Mesodermal cell (in vitro differentiated cells): ENCODE measurements at regions not wholly inside any gene's neighbourhood (a gene's known extent, or its start where the extent isn't known, plus 50 kb on each side); places are given as distances from the start of the nearest gene placed in this dataset.

Source experiments
- H3K27ac ChIP-seq: 2 replicates; pipeline ENCODE4 v1.7.0; 2013; ENCODE audit warnings: mild to moderate bottlenecking, low read depth, low read length, moderate library complexity; ENCODE audit not compliant: severe bottlenecking
- H3K36me3 ChIP-seq: 2 replicates; pipeline ENCODE4 v1.7.1; 2013; ENCODE audit warnings: mild to moderate bottlenecking, low read length, moderate library complexity; ENCODE audit not compliant: control insufficient read depth, insufficient read depth
- H3K4me1 ChIP-seq: one replicate; pipeline ENCODE4 v1.7.1; 2013; ENCODE audit warnings: mild to moderate bottlenecking, low read length; ENCODE audit not compliant: insufficient read depth, control insufficient read depth, poor library complexity, severe bottlenecking
- H3K4me3 ChIP-seq: 2 replicates; pipeline ENCODE4 v1.7.0; 2013; ENCODE audit warnings: low read length, control low read depth, mild to moderate bottlenecking; ENCODE audit not compliant: insufficient read depth, poor library complexity, severe bottlenecking; ENCODE audit errors: extremely low read depth
- H3K9me3 ChIP-seq: 2 replicates; pipeline ENCODE4 v1.7.1; 2013; ENCODE audit warnings: mild to moderate bottlenecking, low read length, moderate library complexity; ENCODE audit not compliant: control insufficient read depth
- WGBS, 2 experiments: methylation state at CpG; one replicate each; pipeline ENCODE4 v1.1.5; 2013; ENCODE audit warnings: missing lambda C conversion rate in 2 of 2; ENCODE audit not compliant: insufficient coverage in 2 of 2; 5-methylcytosine and 5-hydroxymethylcytosine counted together

DNA sequence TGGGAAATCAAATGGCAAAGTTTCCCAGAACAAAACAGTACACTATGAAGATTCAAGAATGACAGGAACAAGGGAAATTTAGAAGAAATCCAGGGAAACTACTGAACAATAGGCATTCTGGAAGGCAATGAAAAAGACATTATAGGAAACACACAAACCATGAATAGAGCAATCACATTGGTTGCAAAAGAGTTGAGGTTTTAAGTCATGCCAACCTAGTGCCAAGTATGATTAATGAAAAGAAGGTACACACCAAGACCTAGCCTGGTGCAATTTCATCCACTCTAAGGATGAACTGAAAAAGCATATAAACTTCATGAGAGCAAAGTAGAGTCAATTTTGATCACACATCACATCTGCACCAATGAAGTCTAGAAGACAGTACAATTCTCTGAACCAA lies 326.9 kb downstream of the PDHA2 start:
- Histone ChIP-seq H3K4me1 (no peaks in the 10 kb centered on the region), H3K36me3 (no peaks in the 10 kb centered on the region), H3K27ac (no peak overlapping the region)

DNA sequence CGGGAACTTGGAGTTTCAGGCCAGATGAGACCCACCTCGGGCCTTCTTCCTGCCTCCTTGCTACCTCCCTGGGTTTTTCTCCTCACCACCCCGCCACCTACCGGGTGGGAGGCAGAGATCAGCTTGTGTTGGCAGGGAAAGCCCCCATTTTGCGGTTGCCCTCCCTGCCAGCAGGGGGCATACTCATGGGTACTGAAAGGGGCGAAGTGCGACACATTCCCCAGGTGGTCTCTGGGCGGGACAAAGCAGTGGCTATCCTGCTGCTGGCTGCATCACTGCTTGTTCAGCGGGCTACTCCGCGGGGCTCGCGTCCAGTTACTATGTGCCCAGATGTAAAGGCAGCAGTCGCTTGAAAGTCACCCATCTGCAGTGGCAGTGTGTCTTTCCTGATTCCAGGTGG lies 330.3 kb downstream of the PDHA2 start:
- 95 to 96% methylated on average over 12 to 14 of the region's 14 CpGs for WGBS, 2 experiments
- H3K4me1 ChIP-seq, result no peaks in the 10 kb centered on the region

More for the DNA sequence above, 326.9 kb downstream of the PDHA2 start:
- Histone ChIP-seq H3K4me3 (no peak overlapping the region), H3K9me3 (no peaks in the 10 kb centered on the region)

DNA sequence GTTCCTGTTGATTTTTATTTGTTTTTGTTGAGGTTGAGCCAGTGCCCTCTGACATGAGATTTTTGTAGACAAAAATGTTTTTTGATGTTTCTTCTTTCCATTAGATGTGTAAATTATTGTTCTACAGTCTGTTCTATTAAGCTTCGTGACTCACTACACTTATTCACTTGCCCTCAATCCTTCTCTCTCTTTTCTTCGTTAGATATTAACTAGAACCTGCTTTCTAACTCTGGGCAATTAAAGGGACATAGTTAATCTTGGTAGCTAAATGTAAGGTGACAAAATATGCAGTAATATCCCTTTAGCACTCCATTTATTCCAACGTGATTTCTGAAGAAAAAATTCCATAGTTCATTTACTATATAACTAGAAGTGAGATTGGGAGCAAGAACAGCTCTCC lies 333.9 kb downstream of the PDHA2 start:
- no CpG with 5 or more reads among the region's 3 CpGs for WGBS, 2 experiments
- H3K36me3 ChIP-seq, result no peaks in the 10 kb centered on the region
- H3K4me1 ChIP-seq, result no peaks in the 10 kb centered on the region
- no peaks in the 10 kb centered on the region for H3K9me3 ChIP-seq
- H3K4me3 ChIP-seq, result no peak overlapping the region
- no peak overlapping the region for H3K27ac ChIP-seq

More for the DNA sequence above, 330.3 kb downstream of the PDHA2 start:
- no peak overlapping the region for H3K4me3 ChIP-seq
- H3K36me3 ChIP-seq, result no peaks in the 10 kb centered on the region
- no peaks in the 10 kb centered on the region for H3K9me3 ChIP-seq
- no peak overlapping the region for H3K27ac ChIP-seq

DNA sequence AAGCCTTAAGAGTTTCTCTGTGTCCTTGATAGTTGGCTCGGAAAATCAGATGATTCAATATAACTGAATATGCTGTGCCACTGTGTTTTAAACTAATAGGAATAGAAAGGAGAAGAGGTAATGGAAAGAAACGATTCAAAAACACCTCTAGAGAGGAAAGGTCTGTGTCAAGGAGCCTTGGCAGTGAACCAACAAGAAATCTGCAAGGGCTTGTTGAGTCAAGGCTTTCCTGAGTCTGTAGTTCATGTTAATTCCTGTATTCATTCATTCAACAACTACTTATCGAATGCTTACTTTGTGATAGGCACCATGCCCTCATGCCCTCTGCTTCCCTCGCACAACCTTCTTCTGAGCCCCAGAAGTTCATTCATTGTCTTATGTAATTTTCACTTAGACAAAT lies 336.0 kb downstream of the PDHA2 start:
- Histone ChIP-seq H3K27ac (no peak overlapping the region), H3K36me3 (no peaks in the 10 kb centered on the region), H3K9me3 (no peaks in the 10 kb centered on the region), H3K4me3 (no peak overlapping the region), H3K4me1 (no peaks in the 10 kb centered on the region)
- WGBS, 2 experiments, result 85 to 96% methylated on average over 3 of the region's 4 CpGs

DNA sequence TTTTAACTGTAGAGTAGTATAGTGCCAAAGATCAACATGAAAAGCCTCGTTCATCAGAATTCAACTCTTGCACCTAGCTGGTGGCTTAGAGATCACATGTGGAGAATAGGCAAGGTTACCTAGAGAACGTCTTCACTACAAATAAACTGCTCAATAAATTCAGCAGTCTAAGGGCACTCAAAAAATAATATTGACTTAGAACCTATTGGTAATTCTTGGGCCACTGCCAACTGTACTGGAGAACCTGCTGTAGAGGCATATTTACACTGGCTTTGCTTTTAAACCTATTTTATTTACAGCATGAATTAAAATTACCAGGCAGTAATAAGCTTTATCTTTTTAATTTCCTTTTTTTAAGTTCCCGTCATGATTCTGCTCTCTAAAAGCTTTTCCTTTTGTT lies 343.7 kb downstream of the PDHA2 start:
- 100% methylated on average over 1 of the region's 3 CpGs; no CpG with 5 or more reads in 1 of the 2 experiments for WGBS, 2 experiments
- Histone ChIP-seq H3K4me1 (no peaks in the 10 kb centered on the region), H3K36me3 (no peaks in the 10 kb centered on the region), H3K27ac (no peak overlapping the region), H3K4me3 (no peak overlapping the region), H3K9me3 (no peaks in the 10 kb centered on the region)

DNA sequence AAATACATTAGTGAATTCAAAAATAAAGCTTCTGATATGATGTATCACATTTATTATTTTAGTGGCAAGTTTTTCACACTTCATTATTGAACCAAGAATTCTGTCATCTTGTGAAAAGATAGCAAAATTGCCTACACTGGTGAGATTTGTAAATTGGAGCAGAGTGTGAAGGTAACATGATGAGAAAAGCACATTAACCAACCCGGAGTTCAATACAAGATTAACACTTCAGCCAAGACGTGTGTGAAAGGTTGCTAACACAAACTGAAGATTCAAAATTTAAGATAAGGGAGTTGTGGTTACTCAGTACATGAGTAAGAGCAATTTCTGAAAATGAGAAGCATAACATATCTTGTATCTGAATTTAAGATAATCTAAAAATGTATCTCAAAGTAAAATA lies 346.7 kb downstream of the PDHA2 start:
- no peak overlapping the region for H3K27ac ChIP-seq
- H3K4me1 ChIP-seq, result no peaks in the 10 kb centered on the region
- H3K9me3 ChIP-seq, result no peaks in the 10 kb centered on the region
- H3K4me3 ChIP-seq, result no peak overlapping the region
- H3K36me3 ChIP-seq, result no peaks in the 10 kb centered on the region
- WGBS, 2 experiments, result no CpG with 5 or more reads among the region's 2 CpGs

DNA sequence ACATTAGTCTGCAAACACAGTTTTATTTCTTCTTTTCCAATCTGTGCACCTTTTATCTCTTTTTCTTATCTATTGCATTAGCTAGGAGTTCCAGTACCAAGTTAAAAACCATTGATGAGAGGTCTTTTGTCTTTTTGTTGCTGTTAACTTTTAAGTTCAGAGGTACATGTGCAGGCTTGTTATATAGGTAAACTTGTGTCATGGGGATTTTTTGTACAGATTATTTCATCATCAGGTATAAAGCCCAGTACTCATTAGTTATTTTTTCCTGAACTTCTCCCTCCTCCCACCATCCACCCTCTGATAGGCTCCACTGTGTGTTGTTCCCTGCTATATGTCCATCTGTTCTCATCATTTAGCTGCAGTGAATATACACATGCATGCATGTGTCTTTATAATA lies 349.9 kb downstream of the PDHA2 start:
- Histone ChIP-seq H3K36me3 (no peaks in the 10 kb centered on the region), H3K4me3 (no peak overlapping the region), H3K9me3 (no peaks in the 10 kb centered on the region), H3K4me1 (no peaks in the 10 kb centered on the region), H3K27ac (no peak overlapping the region)

DNA sequence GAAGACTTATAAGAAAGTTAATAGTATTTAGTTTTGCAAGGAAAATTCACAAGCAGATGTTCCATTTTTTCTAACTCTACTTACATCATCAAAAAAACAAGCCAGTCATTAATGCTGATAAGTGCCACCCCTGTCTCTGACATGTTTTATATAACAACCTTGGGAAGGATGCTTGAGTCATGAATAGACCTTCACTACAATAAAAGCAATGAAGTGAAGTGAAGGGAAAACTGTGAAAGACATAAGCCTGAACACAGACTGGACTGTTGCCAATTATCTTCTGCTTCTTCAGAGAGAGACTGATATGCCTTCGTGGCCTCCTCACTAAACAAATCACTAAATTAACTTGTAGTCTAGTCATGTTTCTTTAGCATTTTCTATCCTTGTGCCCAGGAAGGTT lies 353.2 kb downstream of the PDHA2 start:
- H3K9me3 ChIP-seq, result no peaks in the 10 kb centered on the region
- H3K27ac ChIP-seq, result no peak overlapping the region
- H3K36me3 ChIP-seq, result no peaks in the 10 kb centered on the region
- 100% methylated on average over 1 of the region's 1 CpG; no CpG with 5 or more reads in 1 of the 2 experiments for WGBS, 2 experiments
- no peak overlapping the region for H3K4me3 ChIP-seq
- H3K4me1 ChIP-seq, result no peaks in the 10 kb centered on the region

DNA sequence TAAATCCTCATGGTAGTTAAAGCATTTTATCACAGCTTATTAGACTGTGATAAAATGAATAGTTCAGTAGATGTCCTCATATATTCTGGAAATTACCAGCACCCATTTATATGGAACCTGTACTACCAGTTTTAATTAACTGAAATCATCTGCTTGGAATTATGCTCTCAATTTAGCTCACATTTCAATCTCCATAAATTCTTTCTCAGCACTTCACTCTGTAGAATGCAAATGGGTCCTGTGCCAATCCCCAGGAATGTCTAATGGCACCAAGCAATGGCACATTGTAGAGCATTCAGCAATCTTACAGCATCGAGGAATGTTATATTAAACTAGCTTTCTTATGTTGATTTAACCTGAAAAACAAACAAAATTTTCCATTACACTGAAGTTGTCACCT lies 355.1 kb downstream of the PDHA2 start:
- Histone ChIP-seq H3K9me3 (no peaks in the 10 kb centered on the region), H3K27ac (no peak overlapping the region)

DNA sequence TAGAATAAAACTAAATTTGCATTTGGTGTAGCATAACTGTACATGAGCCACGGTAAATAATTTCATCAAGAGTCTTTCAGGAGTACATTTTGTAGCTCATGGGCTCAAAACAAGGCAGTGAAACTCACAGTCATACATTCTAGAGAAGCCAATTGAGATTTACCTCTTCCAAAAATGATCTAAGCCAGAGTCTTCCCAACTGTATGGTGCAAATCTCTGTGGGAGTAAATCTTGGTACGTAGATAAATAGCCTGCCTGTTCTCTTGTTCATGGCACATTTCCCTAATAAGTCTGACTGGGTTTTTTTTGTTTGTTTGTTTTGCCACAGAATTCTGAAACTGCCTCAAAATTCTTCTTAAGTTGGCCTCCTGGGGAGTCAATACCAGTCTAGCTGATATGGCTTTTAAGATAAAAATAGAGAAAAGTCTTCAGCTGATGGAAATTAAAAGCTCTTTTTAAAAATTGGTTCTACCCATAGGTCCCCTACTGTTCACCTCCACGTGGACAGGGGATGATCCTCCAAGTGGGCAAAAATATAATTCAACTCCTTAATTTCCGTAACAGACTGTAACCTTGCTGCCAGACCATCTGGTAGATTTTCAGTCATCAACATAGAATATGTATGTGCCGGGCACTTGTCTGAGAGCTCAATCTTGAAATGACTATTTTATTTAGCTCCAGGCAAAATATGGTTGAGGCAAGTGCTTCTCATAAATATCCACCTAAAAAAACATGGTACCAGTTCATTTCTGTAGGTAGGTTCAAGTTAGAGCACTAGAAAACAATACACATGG lies 365.4 kb downstream of the PDHA2 start:
- H3K4me3 ChIP-seq, result no peak overlapping the region
- no peaks in the 10 kb centered on the region for H3K4me1 ChIP-seq
- H3K27ac ChIP-seq, result no peak overlapping the region
- H3K9me3 ChIP-seq, result no peaks in the 10 kb centered on the region
- WGBS, 2 experiments, result 82 to 86% methylated on average over 3 to 4 of the region's 5 CpGs
- H3K36me3 ChIP-seq, result no peaks in the 10 kb centered on the region

More for the DNA sequence above, 355.1 kb downstream of the PDHA2 start:
- H3K36me3 ChIP-seq, result no peaks in the 10 kb centered on the region
- H3K4me1 ChIP-seq, result no peaks in the 10 kb centered on the region
- H3K4me3 ChIP-seq, result no peak overlapping the region
- WGBS, 2 experiments, result no CpG with 5 or more reads among the region's 1 CpG

DNA sequence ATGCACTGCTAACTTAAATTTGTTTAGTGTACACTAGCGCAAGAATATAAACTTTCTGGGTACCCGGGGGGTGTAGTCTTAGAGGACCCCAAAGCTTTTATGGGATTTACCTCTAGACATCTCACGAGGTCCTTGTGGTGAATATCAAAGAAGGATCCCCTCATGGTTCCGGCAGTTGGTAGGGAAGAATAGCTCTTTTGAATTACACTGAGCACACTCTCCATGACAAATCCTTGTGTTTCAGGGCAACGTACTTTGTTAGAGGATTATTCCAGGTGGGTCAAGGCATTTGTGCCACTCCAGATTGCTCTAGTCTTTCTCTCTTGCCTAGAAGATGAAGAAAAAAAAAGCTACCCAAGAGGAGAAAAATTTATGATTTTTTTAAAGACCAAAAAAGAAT lies 387.6 kb downstream of the PDHA2 start:
- Histone ChIP-seq H3K27ac (no peak overlapping the region), H3K36me3 (no peaks in the 10 kb centered on the region), H3K9me3 (no peaks in the 10 kb centered on the region), H3K4me1 (no peaks in the 10 kb centered on the region), H3K4me3 (no peak overlapping the region)
- WGBS, 2 experiments, result 80% methylated on average over 4 of the region's 5 CpGs; no CpG with 5 or more reads in 1 of the 2 experiments
